ENCODE measurements at regions not wholly inside any gene's neighbourhood (a gene's known extent, or its start where the extent isn't known, plus 50 kb on each side); places are given as distances from the start of the nearest gene placed in this dataset.

DNA sequence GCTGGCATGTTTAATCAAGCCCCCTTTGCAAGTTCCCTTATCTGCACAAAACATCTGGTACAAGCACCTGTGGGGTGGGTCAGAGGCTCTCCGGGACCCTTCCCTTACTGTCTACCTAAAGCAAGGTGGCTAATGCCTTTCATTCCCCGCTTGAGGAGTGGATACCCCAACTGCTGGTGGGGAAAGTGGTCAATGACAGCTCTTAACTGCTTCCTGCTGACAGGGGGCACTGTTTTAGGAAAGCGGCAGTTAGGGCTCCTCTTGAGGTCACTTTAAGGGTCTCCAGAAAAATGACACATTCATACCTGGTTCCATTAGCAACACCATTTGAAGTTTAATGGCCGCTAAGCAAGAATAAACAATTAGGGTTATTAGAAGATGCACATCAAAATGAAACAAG, 761.8 kb upstream of the PHF14 start:
- DNase-seq (ENCODE audit: low spot score in 2 of 2): no peak
- no peaks in the 10 kb centered on the region for H3K27me3 ChIP-seq
- no peaks in the 10 kb centered on the region for H3K36me3 ChIP-seq
- TF ChIP-seq, protein P1, sequence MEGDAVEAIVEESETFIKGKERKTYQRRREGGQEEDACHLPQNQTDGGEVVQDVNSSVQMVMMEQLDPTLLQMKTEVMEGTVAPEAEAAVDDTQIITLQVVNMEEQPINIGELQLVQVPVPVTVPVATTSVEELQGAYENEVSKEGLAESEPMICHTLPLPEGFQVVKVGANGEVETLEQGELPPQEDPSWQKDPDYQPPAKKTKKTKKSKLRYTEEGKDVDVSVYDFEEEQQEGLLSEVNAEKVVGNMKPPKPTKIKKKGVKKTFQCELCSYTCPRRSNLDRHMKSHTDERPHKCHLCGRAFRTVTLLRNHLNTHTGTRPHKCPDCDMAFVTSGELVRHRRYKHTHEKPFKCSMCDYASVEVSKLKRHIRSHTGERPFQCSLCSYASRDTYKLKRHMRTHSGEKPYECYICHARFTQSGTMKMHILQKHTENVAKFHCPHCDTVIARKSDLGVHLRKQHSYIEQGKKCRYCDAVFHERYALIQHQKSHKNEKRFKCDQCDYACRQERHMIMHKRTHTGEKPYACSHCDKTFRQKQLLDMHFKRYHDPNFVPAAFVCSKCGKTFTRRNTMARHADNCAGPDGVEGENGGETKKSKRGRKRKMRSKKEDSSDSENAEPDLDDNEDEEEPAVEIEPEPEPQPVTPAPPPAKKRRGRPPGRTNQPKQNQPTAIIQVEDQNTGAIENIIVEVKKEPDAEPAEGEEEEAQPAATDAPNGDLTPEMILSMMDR (IDR thresholded peaks at IDR 0.05): no peak
- TF ChIP-seq POLR2AphosphoS5 (IDR thresholded peaks at IDR 0.05) (no peak), POLR2A (IDR thresholded peaks at IDR 0.05) (no peak)
- intact Hi-C loops (cut with DNase I; ENCODE audit: low total_unique reads): no loop called here
- H3K4me1 ChIP-seq: no peaks in the 10 kb centered on the region
- no peak overlapping the region for H3K4me3 ChIP-seq
- peaks cover 6 to 15% of the 10 kb centered on the region in 2 donors for H3K9me3 ChIP-seq
- no peak overlapping the region for H3K27ac ChIP-seq

DNA sequence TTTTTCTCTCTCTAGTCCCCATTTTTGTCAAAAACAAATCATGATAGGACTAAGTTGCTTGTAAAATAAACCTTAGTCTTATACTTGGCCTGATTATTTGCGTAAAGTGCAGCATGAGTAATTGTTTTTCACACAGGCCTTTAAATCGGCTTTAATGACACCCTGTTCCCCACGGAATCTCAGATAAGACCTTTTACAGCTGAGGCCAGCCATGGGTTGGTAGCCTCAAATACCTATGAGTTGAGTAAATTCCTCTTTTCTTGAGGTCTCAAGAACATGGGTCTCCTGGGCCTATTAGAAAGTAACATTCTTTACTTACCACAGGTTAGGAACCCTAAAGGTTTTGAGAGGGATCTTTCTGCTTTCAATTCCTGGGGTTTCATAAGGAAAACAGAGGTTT, 761.0 kb upstream of the PHF14 start:
- Histone ChIP-seq H3K9me3 (peaks cover 6 to 15% of the 10 kb centered on the region in 2 donors), H3K4me3 (no peak overlapping the region), H3K4me1 (no peaks in the 10 kb centered on the region), H3K27me3 (no peaks in the 10 kb centered on the region), H3K36me3 (no peaks in the 10 kb centered on the region), H3K27ac (no peak overlapping the region)
- intact Hi-C loops (cut with DNase I; ENCODE audit: low total_unique reads): no loop called here
- TF ChIP-seq, protein P1 (IDR thresholded peaks at IDR 0.05): no peak
- no peak for TF ChIP-seq POLR2AphosphoS5 (IDR thresholded peaks at IDR 0.05)
- no peak for TF ChIP-seq POLR2A (IDR thresholded peaks at IDR 0.05)
- no peak for DNase-seq (ENCODE audit: low spot score in 2 of 2)

GRCh38 chr7:10216462-10216861, 757.2 kb upstream of the PHF14 start:
- no peak for DNase-seq (ENCODE audit: low spot score in 2 of 2)
- Histone ChIP-seq H3K27me3 (no peaks in the 10 kb centered on the region), H3K4me3 (no peak overlapping the region), H3K27ac (no peak overlapping the region), H3K4me1 (no peaks in the 10 kb centered on the region), H3K9me3 (peaks cover 6 to 15% of the 10 kb centered on the region in 2 donors), H3K36me3 (no peaks in the 10 kb centered on the region)
- intact Hi-C loops (cut with DNase I; ENCODE audit: low total_unique reads): no loop called here
- no peak for TF ChIP-seq POLR2AphosphoS5 (IDR thresholded peaks at IDR 0.05)

DNA sequence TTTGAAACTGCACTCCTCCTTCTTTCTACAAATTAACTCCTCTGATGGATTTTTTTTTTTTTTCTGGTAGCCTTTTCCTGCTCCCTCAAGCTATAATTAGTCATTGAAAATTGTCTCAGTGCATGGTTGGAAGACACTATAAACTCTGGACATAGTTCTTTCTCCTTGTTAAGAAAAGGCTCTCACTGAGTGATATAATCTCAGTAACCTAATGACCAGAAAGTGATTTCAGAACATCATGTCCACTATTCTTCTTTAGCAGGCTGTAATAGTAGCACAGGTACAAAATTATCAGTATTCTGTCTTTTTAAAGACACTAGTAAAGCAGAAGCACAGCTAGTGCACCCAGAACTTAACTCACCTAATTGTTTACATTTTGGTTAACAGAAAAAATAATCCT, 752.6 kb upstream of the PHF14 start:
- H3K27me3 ChIP-seq: no peaks in the 10 kb centered on the region
- H3K36me3 ChIP-seq: no peaks in the 10 kb centered on the region
- no peak overlapping the region for H3K4me3 ChIP-seq
- TF ChIP-seq POLR2AphosphoS5 (IDR thresholded peaks at IDR 0.05): no peak
- no peak for TF ChIP-seq POLR2A (IDR thresholded peaks at IDR 0.05)
- TF ChIP-seq, protein P1 (IDR thresholded peaks at IDR 0.05): no peak
- DNase-seq (ENCODE audit: low spot score in 2 of 2): no peak
- H3K9me3 ChIP-seq: no peaks in the 10 kb centered on the region
- intact Hi-C loops (cut with DNase I; ENCODE audit: low total_unique reads): no loop called here
- H3K27ac ChIP-seq: no peak overlapping the region
- H3K4me1 ChIP-seq: no peaks in the 10 kb centered on the region

- Histone ChIP-seq H3K27me3 (no peaks in the 10 kb centered on the region), H3K4me3 (no peak overlapping the region), H3K27ac (no peak overlapping the region), H3K9me3 (no peaks in the 10 kb centered on the region), H3K4me1 (no peaks in the 10 kb centered on the region), H3K36me3 (no peaks in the 10 kb centered on the region)
- intact Hi-C loops (cut with DNase I; ENCODE audit: low total_unique reads): no loop called here
- no peak for DNase-seq (ENCODE audit: low spot score in 2 of 2)
- TF ChIP-seq POLR2AphosphoS5 (IDR thresholded peaks at IDR 0.05) (no peak), POLR2A (IDR thresholded peaks at IDR 0.05) (no peak)
- TF ChIP-seq, protein P1 (IDR thresholded peaks at IDR 0.05): no peak
These were observed 750.7 kb upstream of the PHF14 start for GRCh38 chr7:10222976-10223375.

DNA sequence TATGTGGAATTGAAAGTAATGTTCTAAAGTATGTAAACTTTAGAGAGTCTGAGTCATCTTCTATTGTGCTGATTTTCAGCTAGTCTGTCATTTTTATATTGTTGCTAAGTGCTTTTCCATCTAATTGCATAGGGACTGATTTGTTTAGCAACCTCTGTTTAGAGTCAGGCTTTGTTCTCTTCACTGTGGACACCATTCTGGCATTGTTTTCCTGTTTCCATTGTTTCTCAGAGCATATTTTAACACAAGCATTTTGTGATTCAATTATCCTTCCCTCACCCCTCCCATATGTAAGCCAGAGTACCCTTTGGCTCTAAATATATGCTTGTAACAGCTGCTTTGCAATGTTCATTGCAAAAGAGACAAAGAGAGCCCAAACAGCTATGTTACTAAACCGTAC, 748.4 kb upstream of the PHF14 start:
- TF ChIP-seq POLR2A (IDR thresholded peaks at IDR 0.05) (no peak), POLR2AphosphoS5 (IDR thresholded peaks at IDR 0.05) (no peak)
- TF ChIP-seq, protein P1 (IDR thresholded peaks at IDR 0.05): no peak
- no peak overlapping the region for H3K4me3 ChIP-seq
- H3K36me3 ChIP-seq: no peaks in the 10 kb centered on the region
- H3K4me1 ChIP-seq: no peaks in the 10 kb centered on the region
- intact Hi-C loops (cut with DNase I; ENCODE audit: low total_unique reads): no loop called here
- H3K9me3 ChIP-seq: no peaks in the 10 kb centered on the region
- no peaks in the 10 kb centered on the region for H3K27me3 ChIP-seq
- no peak for DNase-seq (ENCODE audit: low spot score in 2 of 2)
- H3K27ac ChIP-seq: no peak overlapping the region
